ENCODE measurements at regions not wholly inside any gene's neighbourhood (a gene's known extent, or its start where the extent isn't known, plus 50 kb on each side); places are given as distances from the start of the nearest gene placed in this dataset.

- Histone ChIP-seq H3K4me1 (ENCODE audit: control insufficient read depth in 2 of 2, insufficient read depth in 2 of 2, low read length in 2 of 2) (no peaks in the 10 kb centered on the region), H3K9me3 (ENCODE audit: control insufficient read depth in 2 of 2, insufficient read depth in 1 of 2, low read length in 1 of 2) (no peaks in the 10 kb centered on the region), H3K4me3 (ENCODE audit: low read length in 2 of 2) (no peak overlapping the region), H3K36me3 (ENCODE audit: control insufficient read depth in 2 of 2, insufficient read depth in 2 of 2, low read length in 1 of 2) (no peaks in the 10 kb centered on the region), H3K27ac (ENCODE audit: low read depth in 1 of 2, low read length in 1 of 2) (no peak overlapping the region), H3K27me3 (ENCODE audit: control insufficient read depth in 2 of 2, insufficient read depth in 1 of 2, low read length in 1 of 2) (no peaks in the 10 kb centered on the region)
- WGBS = 58% methylated on average over 4 of the region's 4 CpGs
- DNase-seq (ENCODE audit: low read depth in 6 of 9, low spot score in 9 of 9) = no peak
Observed at GRCh38 chr2:208545403-208546042, 138.9 kb downstream of the PTH2R start.

GRCh38 chr2:208546107-208546506 lies 139.5 kb downstream of the PTH2R start:
- no peaks in the 10 kb centered on the region for H3K9me3 ChIP-seq (ENCODE audit: control insufficient read depth in 2 of 2, insufficient read depth in 1 of 2, low read length in 1 of 2)
- no peak for DNase-seq (ENCODE audit: low read depth in 6 of 9, low spot score in 9 of 9)
- H3K4me1 ChIP-seq (ENCODE audit: control insufficient read depth in 2 of 2, insufficient read depth in 2 of 2, low read length in 2 of 2) = no peaks in the 10 kb centered on the region
- no peak overlapping the region for H3K27ac ChIP-seq (ENCODE audit: low read depth in 1 of 2, low read length in 1 of 2)
- WGBS = 95% methylated on average over 1 of the region's 1 CpG
- no peaks in the 10 kb centered on the region for H3K27me3 ChIP-seq (ENCODE audit: control insufficient read depth in 2 of 2, insufficient read depth in 1 of 2, low read length in 1 of 2)
- H3K4me3 ChIP-seq (ENCODE audit: low read length in 2 of 2) = no peak overlapping the region
- no peaks in the 10 kb centered on the region for H3K36me3 ChIP-seq (ENCODE audit: control insufficient read depth in 2 of 2, insufficient read depth in 2 of 2, low read length in 1 of 2)

GRCh38 chr2:208546860-208547650 lies 140.5 kb downstream of the PTH2R start:
- H3K4me1 ChIP-seq (ENCODE audit: control insufficient read depth in 2 of 2, insufficient read depth in 2 of 2, low read length in 2 of 2) = no peaks in the 10 kb centered on the region
- H3K27me3 ChIP-seq (ENCODE audit: control insufficient read depth in 2 of 2, insufficient read depth in 1 of 2, low read length in 1 of 2) = no peaks in the 10 kb centered on the region
- H3K36me3 ChIP-seq (ENCODE audit: control insufficient read depth in 2 of 2, insufficient read depth in 2 of 2, low read length in 1 of 2) = no peaks in the 10 kb centered on the region
- no peaks in the 10 kb centered on the region for H3K9me3 ChIP-seq (ENCODE audit: control insufficient read depth in 2 of 2, insufficient read depth in 1 of 2, low read length in 1 of 2)
- H3K27ac ChIP-seq (ENCODE audit: low read depth in 1 of 2, low read length in 1 of 2) = no peak overlapping the region
- H3K4me3 ChIP-seq (ENCODE audit: low read length in 2 of 2) = no peak overlapping the region
- 93% methylated on average over 4 of the region's 4 CpGs for WGBS
- no peak for DNase-seq (ENCODE audit: low read depth in 6 of 9, low spot score in 9 of 9)

- no peaks in the 10 kb centered on the region for H3K4me1 ChIP-seq (ENCODE audit: control insufficient read depth in 2 of 2, insufficient read depth in 2 of 2, low read length in 2 of 2)
- no peak overlapping the region for H3K27ac ChIP-seq (ENCODE audit: low read depth in 1 of 2, low read length in 1 of 2)
- 95% methylated on average over 3 of the region's 3 CpGs for WGBS
- H3K27me3 ChIP-seq (ENCODE audit: control insufficient read depth in 2 of 2, insufficient read depth in 1 of 2, low read length in 1 of 2) = no peaks in the 10 kb centered on the region
- H3K4me3 ChIP-seq (ENCODE audit: low read length in 2 of 2) = no peak overlapping the region
- H3K36me3 ChIP-seq (ENCODE audit: control insufficient read depth in 2 of 2, insufficient read depth in 2 of 2, low read length in 1 of 2) = no peaks in the 10 kb centered on the region
- no peak for DNase-seq (ENCODE audit: low read depth in 6 of 9, low spot score in 9 of 9)
- H3K9me3 ChIP-seq (ENCODE audit: control insufficient read depth in 2 of 2, insufficient read depth in 1 of 2, low read length in 1 of 2) = no peaks in the 10 kb centered on the region
Observed at GRCh38 chr2:208548700-208549099, 142.1 kb downstream of the PTH2R start.

- Histone ChIP-seq H3K27ac (ENCODE audit: low read depth in 1 of 2, low read length in 1 of 2) (no peak overlapping the region), H3K36me3 (ENCODE audit: control insufficient read depth in 2 of 2, insufficient read depth in 2 of 2, low read length in 1 of 2) (no peaks in the 10 kb centered on the region), H3K9me3 (ENCODE audit: control insufficient read depth in 2 of 2, insufficient read depth in 1 of 2, low read length in 1 of 2) (no peaks in the 10 kb centered on the region), H3K4me3 (ENCODE audit: low read length in 2 of 2) (no peak overlapping the region), H3K4me1 (ENCODE audit: control insufficient read depth in 2 of 2, insufficient read depth in 2 of 2, low read length in 2 of 2) (no peaks in the 10 kb centered on the region), H3K27me3 (ENCODE audit: control insufficient read depth in 2 of 2, insufficient read depth in 1 of 2, low read length in 1 of 2) (no peaks in the 10 kb centered on the region)
- WGBS = 94% methylated on average over 1 of the region's 1 CpG
- DNase-seq (ENCODE audit: low read depth in 6 of 9, low spot score in 9 of 9) = no peak
Observed at GRCh38 chr2:208549546-208550158, 143.1 kb downstream of the PTH2R start.

- Histone ChIP-seq H3K36me3 (ENCODE audit: control insufficient read depth in 2 of 2, insufficient read depth in 2 of 2, low read length in 1 of 2) (no peaks in the 10 kb centered on the region), H3K27me3 (ENCODE audit: control insufficient read depth in 2 of 2, insufficient read depth in 1 of 2, low read length in 1 of 2) (no peaks in the 10 kb centered on the region), H3K4me3 (ENCODE audit: low read length in 2 of 2) (no peak overlapping the region), H3K4me1 (ENCODE audit: control insufficient read depth in 2 of 2, insufficient read depth in 2 of 2, low read length in 2 of 2) (no peaks in the 10 kb centered on the region), H3K9me3 (ENCODE audit: control insufficient read depth in 2 of 2, insufficient read depth in 1 of 2, low read length in 1 of 2) (no peaks in the 10 kb centered on the region), H3K27ac (ENCODE audit: low read depth in 1 of 2, low read length in 1 of 2) (no peak overlapping the region)
- no peak for DNase-seq (ENCODE audit: low read depth in 6 of 9, low spot score in 9 of 9)
- WGBS = 94% methylated on average over 1 of the region's 1 CpG
Observed at GRCh38 chr2:208552943-208553342, 146.4 kb downstream of the PTH2R start.

- Histone ChIP-seq H3K4me1 (ENCODE audit: control insufficient read depth in 2 of 2, insufficient read depth in 2 of 2, low read length in 2 of 2) (no peaks in the 10 kb centered on the region), H3K36me3 (ENCODE audit: control insufficient read depth in 2 of 2, insufficient read depth in 2 of 2, low read length in 1 of 2) (no peaks in the 10 kb centered on the region), H3K9me3 (ENCODE audit: control insufficient read depth in 2 of 2, insufficient read depth in 1 of 2, low read length in 1 of 2) (no peaks in the 10 kb centered on the region), H3K27me3 (ENCODE audit: control insufficient read depth in 2 of 2, insufficient read depth in 1 of 2, low read length in 1 of 2) (no peaks in the 10 kb centered on the region), H3K27ac (ENCODE audit: low read depth in 1 of 2, low read length in 1 of 2) (no peak overlapping the region), H3K4me3 (ENCODE audit: low read length in 2 of 2) (no peak overlapping the region)
- WGBS = 94% methylated on average over 3 of the region's 3 CpGs
- DNase-seq (ENCODE audit: low read depth in 6 of 9, low spot score in 9 of 9) = no peak
Observed at GRCh38 chr2:208556983-208557484, 150.4 kb downstream of the PTH2R start.

- H3K27me3 ChIP-seq (ENCODE audit: control insufficient read depth in 2 of 2, insufficient read depth in 1 of 2, low read length in 1 of 2) = no peaks in the 10 kb centered on the region
Observed at GRCh38 chr2:208565690-208566416, 159.3 kb downstream of the PTH2R start.

GRCh38 chr2:208568203-208568602 lies 161.6 kb downstream of the PTH2R start:
- Histone ChIP-seq H3K4me1 (ENCODE audit: control insufficient read depth in 2 of 2, insufficient read depth in 2 of 2, low read length in 2 of 2) (no peaks in the 10 kb centered on the region), H3K27me3 (ENCODE audit: control insufficient read depth in 2 of 2, insufficient read depth in 1 of 2, low read length in 1 of 2) (no peaks in the 10 kb centered on the region), H3K4me3 (ENCODE audit: low read length in 2 of 2) (no peak overlapping the region), H3K36me3 (ENCODE audit: control insufficient read depth in 2 of 2, insufficient read depth in 2 of 2, low read length in 1 of 2) (no peaks in the 10 kb centered on the region), H3K27ac (ENCODE audit: low read depth in 1 of 2, low read length in 1 of 2) (no peak overlapping the region), H3K9me3 (ENCODE audit: control insufficient read depth in 2 of 2, insufficient read depth in 1 of 2, low read length in 1 of 2) (no peaks in the 10 kb centered on the region)
- 68% methylated on average over 3 of the region's 3 CpGs for WGBS
- no peak for DNase-seq (ENCODE audit: low read depth in 6 of 9, low spot score in 9 of 9)

More at GRCh38 chr2:208565690-208566416, 159.3 kb downstream of the PTH2R start:
- no peak for DNase-seq (ENCODE audit: low read depth in 6 of 9, low spot score in 9 of 9)
- Histone ChIP-seq H3K9me3 (ENCODE audit: control insufficient read depth in 2 of 2, insufficient read depth in 1 of 2, low read length in 1 of 2) (no peaks in the 10 kb centered on the region), H3K4me1 (ENCODE audit: control insufficient read depth in 2 of 2, insufficient read depth in 2 of 2, low read length in 2 of 2) (no peaks in the 10 kb centered on the region), H3K36me3 (ENCODE audit: control insufficient read depth in 2 of 2, insufficient read depth in 2 of 2, low read length in 1 of 2) (no peaks in the 10 kb centered on the region), H3K27ac (ENCODE audit: low read depth in 1 of 2, low read length in 1 of 2) (no peak overlapping the region), H3K4me3 (ENCODE audit: low read length in 2 of 2) (no peak overlapping the region)
- 92% methylated on average over 8 of the region's 8 CpGs for WGBS
